WERI-Rb-1 (cell line): ENCODE measurements at regions not wholly inside any gene's neighbourhood (a gene's known extent, or its start where the extent isn't known, plus 50 kb on each side); places are given as distances from the start of the nearest gene placed in this dataset.

Experiments used
- DNase-seq: peaks from one replicate; pipeline ENCODE4 v3.0.0-alpha.2; 2020
- H3K27ac ChIP-seq: fragments of 250-450 bp; sonication (Bioruptor Pico); 2 replicates; pipeline ENCODE4 v1.5.1; 2020; ENCODE audit warnings: mild to moderate bottlenecking, moderate library complexity
- H3K27me3 ChIP-seq: fragments of 250-450 bp; sonication (Bioruptor Pico); 2 replicates; pipeline ENCODE4 v1.5.1; 2021; ENCODE audit warnings: mild to moderate bottlenecking, low read depth, moderate library complexity; ENCODE audit not compliant: insufficient read depth, severe bottlenecking
- H3K36me3 ChIP-seq: fragments of 250-450 bp; sonication (Bioruptor Pico); 2 replicates; pipeline ENCODE4 v1.5.1; 2020; ENCODE audit warnings: mild to moderate bottlenecking, moderate library complexity
- H3K4me3 ChIP-seq: 2 replicates; pipeline ENCODE4 v1.5.1; 2011; ENCODE audit warnings: low read depth, mild to moderate bottlenecking, control low read depth, low read length
- H3K9me3 ChIP-seq: fragments of 250-450 bp; sonication (Bioruptor Pico); 2 replicates; pipeline ENCODE4 v1.5.1; 2021; ENCODE audit warnings: mild to moderate bottlenecking, moderate library complexity; ENCODE audit not compliant: severe bottlenecking
- TF ChIP-seq, protein P1 (sequence below): IDR thresholded peaks from 2 replicates; pipeline ENCODE4 v1.5.1; 2011; ENCODE audit warnings: low read depth, mild to moderate bottlenecking, control low read depth, inconsistent platforms, low read length

DNA sequence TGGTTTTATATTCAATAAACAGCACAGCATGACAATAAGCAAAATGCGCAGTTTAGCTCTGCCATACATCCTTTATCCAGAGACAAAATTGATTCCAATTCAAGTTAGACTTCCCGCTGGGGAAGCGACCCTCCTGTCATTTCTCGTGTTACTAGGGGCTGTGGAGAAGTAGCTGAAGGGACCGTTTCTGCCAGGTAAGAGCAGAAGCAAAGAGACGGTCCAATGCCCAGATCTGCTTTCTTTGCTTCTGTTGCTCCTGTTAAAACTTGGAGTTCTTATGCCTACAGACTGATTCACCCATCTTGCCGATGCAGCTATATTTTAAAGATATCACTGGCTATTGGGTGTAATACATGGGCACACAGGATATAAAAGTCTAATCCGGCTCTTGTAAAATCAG lies 156.8 kb upstream of the AVPR1A start:
- TF ChIP-seq, protein P1, sequence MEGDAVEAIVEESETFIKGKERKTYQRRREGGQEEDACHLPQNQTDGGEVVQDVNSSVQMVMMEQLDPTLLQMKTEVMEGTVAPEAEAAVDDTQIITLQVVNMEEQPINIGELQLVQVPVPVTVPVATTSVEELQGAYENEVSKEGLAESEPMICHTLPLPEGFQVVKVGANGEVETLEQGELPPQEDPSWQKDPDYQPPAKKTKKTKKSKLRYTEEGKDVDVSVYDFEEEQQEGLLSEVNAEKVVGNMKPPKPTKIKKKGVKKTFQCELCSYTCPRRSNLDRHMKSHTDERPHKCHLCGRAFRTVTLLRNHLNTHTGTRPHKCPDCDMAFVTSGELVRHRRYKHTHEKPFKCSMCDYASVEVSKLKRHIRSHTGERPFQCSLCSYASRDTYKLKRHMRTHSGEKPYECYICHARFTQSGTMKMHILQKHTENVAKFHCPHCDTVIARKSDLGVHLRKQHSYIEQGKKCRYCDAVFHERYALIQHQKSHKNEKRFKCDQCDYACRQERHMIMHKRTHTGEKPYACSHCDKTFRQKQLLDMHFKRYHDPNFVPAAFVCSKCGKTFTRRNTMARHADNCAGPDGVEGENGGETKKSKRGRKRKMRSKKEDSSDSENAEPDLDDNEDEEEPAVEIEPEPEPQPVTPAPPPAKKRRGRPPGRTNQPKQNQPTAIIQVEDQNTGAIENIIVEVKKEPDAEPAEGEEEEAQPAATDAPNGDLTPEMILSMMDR = no peak
- H3K27me3 ChIP-seq = peaks cover 3% of the 10 kb centered on the region
- no peak overlapping the region for H3K4me3 ChIP-seq
- no peak for DNase-seq
- no peaks in the 10 kb centered on the region for H3K9me3 ChIP-seq
- no peak overlapping the region for H3K27ac ChIP-seq
- H3K36me3 ChIP-seq = no peaks in the 10 kb centered on the region

DNA sequence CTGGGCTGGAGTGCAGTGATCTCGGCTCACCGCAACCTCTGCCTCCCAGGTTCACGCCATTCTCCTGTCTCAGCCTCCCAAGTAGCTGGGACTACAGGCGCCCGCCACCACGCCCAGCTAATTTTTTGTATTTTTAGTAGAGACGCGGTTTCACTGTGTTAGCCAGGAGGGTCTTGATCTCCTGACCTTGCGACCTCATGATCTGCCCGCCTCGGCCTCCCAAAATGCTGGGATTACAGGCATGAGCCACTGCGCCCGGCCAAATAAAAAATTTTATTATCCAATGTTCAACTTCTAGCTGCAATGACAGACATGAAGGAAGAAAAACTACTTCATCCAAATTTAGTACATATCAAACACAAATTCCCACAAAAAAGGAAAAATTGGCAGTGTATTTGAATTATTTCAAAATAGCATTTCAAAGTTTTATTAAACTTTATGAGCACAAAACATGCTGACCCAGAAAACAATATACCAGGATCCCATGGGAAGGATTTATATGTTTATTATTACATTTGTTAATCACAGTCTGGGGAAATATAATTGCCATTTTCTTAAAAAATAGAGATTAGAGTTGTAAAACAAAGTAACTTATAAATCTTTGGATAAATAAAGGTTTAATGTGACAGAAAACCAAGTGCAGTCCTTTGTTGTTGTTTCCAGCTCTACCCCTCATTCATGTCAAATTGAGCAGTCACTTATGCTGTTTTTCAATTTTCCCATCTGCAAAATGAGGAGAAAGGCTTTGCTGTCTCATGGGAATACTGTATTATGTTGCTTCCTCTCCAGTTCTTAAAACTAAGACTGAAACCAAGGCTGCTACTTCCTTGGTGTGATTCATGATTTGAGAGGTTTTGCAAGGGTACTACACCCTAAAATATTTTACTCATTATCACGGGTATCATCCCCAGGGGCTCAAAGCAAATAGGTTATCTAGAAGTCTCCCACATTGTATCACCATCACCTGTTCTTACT lies 155.2 kb upstream of the AVPR1A start:
- no peak for DNase-seq
- no peak overlapping the region for H3K27ac ChIP-seq
- no peak overlapping the region for H3K4me3 ChIP-seq
- no peaks in the 10 kb centered on the region for H3K36me3 ChIP-seq
- TF ChIP-seq, protein P1 = no peak
- peaks cover 5% of the 10 kb centered on the region for H3K27me3 ChIP-seq
- no peaks in the 10 kb centered on the region for H3K9me3 ChIP-seq

DNA sequence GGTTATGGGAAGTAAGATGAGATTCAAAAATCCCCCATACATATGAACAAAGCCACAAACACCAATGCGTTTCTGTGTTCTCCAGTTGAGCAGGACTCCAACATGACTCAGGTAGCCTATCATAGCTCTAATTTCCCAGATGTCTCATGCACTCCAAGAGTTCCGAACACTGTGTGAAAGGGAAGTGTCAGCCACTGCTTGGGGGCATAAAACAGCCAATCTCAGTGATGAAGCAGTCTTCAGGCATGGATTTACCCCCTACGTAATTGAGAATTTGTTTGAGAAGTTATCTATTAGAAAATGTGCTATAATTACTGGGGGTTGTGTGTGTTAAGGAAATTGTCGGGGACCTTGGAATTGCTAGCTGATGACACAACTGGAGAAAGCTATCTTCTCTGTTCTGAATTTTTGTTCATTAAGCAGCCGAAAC lies 153.9 kb upstream of the AVPR1A start:
- H3K4me3 ChIP-seq = no peak overlapping the region
- peaks cover 5% of the 10 kb centered on the region for H3K27me3 ChIP-seq
- TF ChIP-seq, protein P1 = no peak
- no peak overlapping the region for H3K27ac ChIP-seq
- H3K36me3 ChIP-seq = no peaks in the 10 kb centered on the region
- DNase-seq = no peak
- H3K9me3 ChIP-seq = no peaks in the 10 kb centered on the region

DNA sequence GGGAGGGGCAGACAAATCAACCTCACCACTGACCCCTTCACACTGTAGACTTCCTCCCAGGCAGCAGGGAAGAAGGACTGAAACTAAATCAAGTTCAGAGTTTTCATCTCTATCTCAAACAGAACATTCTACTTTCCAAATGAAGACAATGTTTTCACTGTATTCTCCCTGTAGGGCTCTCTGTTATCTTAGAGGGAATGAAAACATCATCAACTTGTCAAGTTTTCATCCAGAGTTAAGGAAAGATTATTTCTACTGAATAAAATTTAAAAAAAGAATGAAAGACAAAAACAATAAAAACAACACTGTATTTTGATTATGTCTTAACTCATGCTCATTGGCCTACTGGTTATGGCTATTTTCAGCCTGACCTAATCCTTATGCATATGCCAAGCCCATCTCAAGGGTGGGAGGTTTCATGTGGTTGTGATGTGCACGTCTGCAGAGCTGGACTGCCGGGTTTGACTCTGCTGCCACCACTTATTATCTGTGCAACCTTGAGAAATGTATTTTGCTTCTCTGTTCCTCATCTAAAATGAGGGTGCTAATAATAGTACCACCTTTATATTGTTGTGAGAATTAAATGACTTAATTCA lies 152.0 kb upstream of the AVPR1A start:
- Histone ChIP-seq H3K27ac (no peak overlapping the region), H3K36me3 (no peaks in the 10 kb centered on the region)

DNA sequence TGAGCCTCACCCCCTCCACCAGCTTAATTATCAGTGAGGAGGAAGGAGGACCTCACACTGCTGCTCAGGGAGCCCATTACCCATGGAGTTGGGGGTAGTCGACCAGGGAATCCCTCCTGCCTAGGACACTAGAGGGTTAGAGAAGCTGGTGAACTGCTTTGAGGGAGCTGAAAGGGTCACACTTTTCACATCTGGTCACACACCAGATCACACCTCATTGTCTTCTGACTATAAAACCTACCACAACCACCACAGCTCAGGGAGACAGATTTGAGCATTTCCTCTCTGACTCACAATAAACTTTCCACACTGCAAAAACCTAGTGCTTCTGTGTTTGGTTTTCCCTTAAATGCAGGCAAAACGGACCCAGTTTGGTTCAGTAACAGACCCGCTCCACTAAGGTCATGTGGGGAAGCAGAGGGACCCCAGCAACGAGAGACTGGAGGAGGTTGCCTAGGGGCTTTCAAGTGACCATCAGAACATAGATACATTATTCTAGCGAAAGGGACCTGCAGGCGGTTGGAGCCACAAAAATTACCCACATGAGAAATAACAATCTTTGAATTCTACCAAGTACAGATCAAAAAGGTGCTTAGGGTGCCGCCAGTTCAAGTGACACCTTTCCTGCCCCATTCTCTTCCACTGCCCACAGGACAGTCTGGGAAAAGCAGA lies 151.4 kb upstream of the AVPR1A start:
- no peaks in the 10 kb centered on the region for H3K9me3 ChIP-seq
- no peak for DNase-seq
- peaks cover 5% of the 10 kb centered on the region for H3K27me3 ChIP-seq
- H3K4me3 ChIP-seq = no peak overlapping the region
- TF ChIP-seq, protein P1 = no peak
- H3K27ac ChIP-seq = no peak overlapping the region
- H3K36me3 ChIP-seq = no peaks in the 10 kb centered on the region

More for the DNA sequence above, 152.0 kb upstream of the AVPR1A start:
- Histone ChIP-seq H3K27me3 (peaks cover 5% of the 10 kb centered on the region), H3K4me3 (no peak overlapping the region), H3K9me3 (no peaks in the 10 kb centered on the region)
- TF ChIP-seq, protein P1 = no peak
- no peak for DNase-seq
